ENCODE measurements at regions not wholly inside any gene's neighbourhood (a gene's known extent, or its start where the extent isn't known, plus 50 kb on each side); places are given as distances from the start of the nearest gene placed in this dataset.

- no peak for TF ChIP-seq CTCF (IDR thresholded peaks at IDR 0.05; ENCODE audit: insufficient read depth, low read length, poor library complexity, severe bottlenecking)
- Histone ChIP-seq H3K4me3 (replicated peaks; ENCODE audit: low read depth, low read length) (no peak overlapping the region), H3K27me3 (replicated peaks; ENCODE audit: control insufficient read depth, insufficient read depth, low read length) (no peaks in the 10 kb centered on the region), H3K36me3 (ENCODE audit: control insufficient read depth, insufficient read depth, low read length) (no peaks in the 10 kb centered on the region)
- no peak for DNase-seq (ENCODE audit: extremely low read depth, insufficient read length)
These were observed 220.8 kb downstream of the MRPS30 start for GRCh38 chr5:45029553-45029952.

GRCh38 chr5:45035991-45036390 lies 227.2 kb downstream of the MRPS30 start:
- no peaks in the 10 kb centered on the region for H3K36me3 ChIP-seq (ENCODE audit: control insufficient read depth, insufficient read depth, low read length)
- no peak for DNase-seq (ENCODE audit: extremely low read depth, insufficient read length)
- H3K27me3 ChIP-seq (replicated peaks; ENCODE audit: control insufficient read depth, insufficient read depth, low read length), result no peaks in the 10 kb centered on the region
- no peak for TF ChIP-seq CTCF (IDR thresholded peaks at IDR 0.05; ENCODE audit: insufficient read depth, low read length, poor library complexity, severe bottlenecking)
- no peak overlapping the region for H3K4me3 ChIP-seq (replicated peaks; ENCODE audit: low read depth, low read length)

GRCh38 chr5:45037927-45038326 lies 229.2 kb downstream of the MRPS30 start:
- H3K4me3 ChIP-seq (replicated peaks; ENCODE audit: low read depth, low read length), result no peak overlapping the region
- DNase-seq (ENCODE audit: extremely low read depth, insufficient read length), result no peak
- H3K36me3 ChIP-seq (ENCODE audit: control insufficient read depth, insufficient read depth, low read length), result no peaks in the 10 kb centered on the region
- no peak for TF ChIP-seq CTCF (IDR thresholded peaks at IDR 0.05; ENCODE audit: insufficient read depth, low read length, poor library complexity, severe bottlenecking)
- H3K27me3 ChIP-seq (replicated peaks; ENCODE audit: control insufficient read depth, insufficient read depth, low read length), result no peaks in the 10 kb centered on the region

- TF ChIP-seq CTCF (IDR thresholded peaks at IDR 0.05; ENCODE audit: insufficient read depth, low read length, poor library complexity, severe bottlenecking), result peak; percentile 59
- H3K36me3 ChIP-seq (ENCODE audit: control insufficient read depth, insufficient read depth, low read length), result no peaks in the 10 kb centered on the region
- no peak for DNase-seq (ENCODE audit: extremely low read depth, insufficient read length)
- no peaks in the 10 kb centered on the region for H3K27me3 ChIP-seq (replicated peaks; ENCODE audit: control insufficient read depth, insufficient read depth, low read length)
- no peak overlapping the region for H3K4me3 ChIP-seq (replicated peaks; ENCODE audit: low read depth, low read length)
These were observed 229.7 kb downstream of the MRPS30 start for GRCh38 chr5:45038366-45038987.

- Histone ChIP-seq H3K36me3 (ENCODE audit: control insufficient read depth, insufficient read depth, low read length) (no peaks in the 10 kb centered on the region), H3K27me3 (replicated peaks; ENCODE audit: control insufficient read depth, insufficient read depth, low read length) (no peaks in the 10 kb centered on the region), H3K4me3 (replicated peaks; ENCODE audit: low read depth, low read length) (no peak overlapping the region)
- no peak for TF ChIP-seq CTCF (IDR thresholded peaks at IDR 0.05; ENCODE audit: insufficient read depth, low read length, poor library complexity, severe bottlenecking)
- DNase-seq (ENCODE audit: extremely low read depth, insufficient read length), result no peak
These were observed 233.5 kb downstream of the MRPS30 start for GRCh38 chr5:45042283-45042682.

- no peaks in the 10 kb centered on the region for H3K36me3 ChIP-seq (ENCODE audit: control insufficient read depth, insufficient read depth, low read length)
- TF ChIP-seq CTCF (IDR thresholded peaks at IDR 0.05; ENCODE audit: insufficient read depth, low read length, poor library complexity, severe bottlenecking), result no peak
- H3K27me3 ChIP-seq (replicated peaks; ENCODE audit: control insufficient read depth, insufficient read depth, low read length), result no peaks in the 10 kb centered on the region
- H3K4me3 ChIP-seq (replicated peaks; ENCODE audit: low read depth, low read length), result no peak overlapping the region
- DNase-seq (ENCODE audit: extremely low read depth, insufficient read length), result no peak
These were observed 248.8 kb downstream of the MRPS30 start for GRCh38 chr5:45057564-45057963.
